ENCODE measurements at regions not wholly inside any gene's neighbourhood (a gene's known extent, or its start where the extent isn't known, plus 50 kb on each side); places are given as distances from the start of the nearest gene placed in this dataset.
"Not testable (repeated sequence)": the region's sequence is repeated elsewhere in the genome, so short reads cannot be mapped to it uniquely, and the experiment has no call there.

GRCh38 chr20:22962567-22963439 lies 72.3 kb upstream of the SSTR4 start:
- TF ChIP-seq CTCF (IDR thresholded peaks at IDR 0.05; ENCODE audit: insufficient read depth, low read depth, low read length, missing control alignments) = no peak
- no peak overlapping the region for H3K4me3 ChIP-seq (ENCODE audit: low read depth, low read length)
- no peak for DNase-seq (ENCODE audit: low read depth)

GRCh38 chr20:22963581-22963980 lies 71.5 kb upstream of the SSTR4 start:
- no peak overlapping the region for H3K4me3 ChIP-seq (ENCODE audit: low read depth, low read length)
- DNase-seq (ENCODE audit: low read depth) = no peak
- no peak for TF ChIP-seq CTCF (IDR thresholded peaks at IDR 0.05; ENCODE audit: insufficient read depth, low read depth, low read length, missing control alignments)

- H3K4me3 ChIP-seq (ENCODE audit: low read depth, low read length) = no peak overlapping the region
- no peak for DNase-seq (ENCODE audit: low read depth)
- TF ChIP-seq CTCF (IDR thresholded peaks at IDR 0.05; ENCODE audit: insufficient read depth, low read depth, low read length, missing control alignments) = no peak
Observed at GRCh38 chr20:22966787-22967464, 68.2 kb upstream of the SSTR4 start.

GRCh38 chr20:22967706-22968105 lies 67.4 kb upstream of the SSTR4 start:
- H3K4me3 ChIP-seq (ENCODE audit: low read depth, low read length); DNase-seq (ENCODE audit: low read depth): not testable (repeated sequence)

- DNase-seq (ENCODE audit: low read depth); H3K4me3 ChIP-seq (ENCODE audit: low read depth, low read length): not testable (repeated sequence)
Observed at GRCh38 chr20:22969031-22969430, 66.1 kb upstream of the SSTR4 start.

GRCh38 chr20:22971077-22971476 lies 64.0 kb upstream of the SSTR4 start:
- not testable (repeated sequence) for H3K4me3 ChIP-seq (ENCODE audit: low read depth, low read length); DNase-seq (ENCODE audit: low read depth)

GRCh38 chr20:22974354-22974753 lies 60.8 kb upstream of the SSTR4 start:
- peak; percentile 49 for TF ChIP-seq CTCF (IDR thresholded peaks at IDR 0.05; ENCODE audit: insufficient read depth, low read depth, low read length, missing control alignments)

GRCh38 chr20:22977047-22977785 lies 57.9 kb upstream of the SSTR4 start:
- DNase-seq (ENCODE audit: low read depth) = no peak
- no peak overlapping the region for H3K4me3 ChIP-seq (ENCODE audit: low read depth, low read length)
- no peak for TF ChIP-seq CTCF (IDR thresholded peaks at IDR 0.05; ENCODE audit: insufficient read depth, low read depth, low read length, missing control alignments)

More at GRCh38 chr20:22974354-22974753, 60.8 kb upstream of the SSTR4 start:
- no peak overlapping the region for H3K4me3 ChIP-seq (ENCODE audit: low read depth, low read length)
- peak; percentile 36 for DNase-seq (ENCODE audit: low read depth)
